Activated CD4-positive, alpha-beta T cell treated with anti-CD3 and anti-CD28 coated beads, Interleukin-2, Interleukin-6, amounts not matched to agents 100 ng/mL and 50 ng/mL, durations not matched to agents 16 hours and 8 hours (primary cell): ENCODE measurements at regions not wholly inside any gene's neighbourhood (a gene's known extent, or its start where the extent isn't known, plus 50 kb on each side); places are given as distances from the start of the nearest gene placed in this dataset.

ENCODE experiments used
- DNase-seq: peaks from one replicate; pipeline ENCODE4 v3.0.0-alpha.2; 2020

DNA sequence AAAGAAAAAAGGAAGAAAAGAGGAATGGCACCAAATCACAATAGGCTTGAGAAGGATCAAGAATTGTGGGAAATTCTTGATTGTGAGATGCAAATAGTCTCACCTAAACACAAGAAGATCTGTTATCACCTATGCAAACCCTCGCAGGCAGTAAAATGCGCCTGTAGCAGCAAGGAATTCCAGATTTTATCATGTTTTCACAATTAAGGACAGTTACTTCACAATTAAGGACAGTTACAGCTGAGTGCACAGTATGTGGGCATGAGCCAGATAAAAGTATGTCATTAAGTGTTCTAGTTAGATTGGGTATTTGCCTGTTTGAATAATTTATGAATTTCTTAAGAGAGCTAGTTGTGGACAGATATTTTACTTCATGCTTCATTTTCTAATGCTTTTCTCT lies 336.2 kb downstream of the CDC14C start:
- no peak for DNase-seq

DNA sequence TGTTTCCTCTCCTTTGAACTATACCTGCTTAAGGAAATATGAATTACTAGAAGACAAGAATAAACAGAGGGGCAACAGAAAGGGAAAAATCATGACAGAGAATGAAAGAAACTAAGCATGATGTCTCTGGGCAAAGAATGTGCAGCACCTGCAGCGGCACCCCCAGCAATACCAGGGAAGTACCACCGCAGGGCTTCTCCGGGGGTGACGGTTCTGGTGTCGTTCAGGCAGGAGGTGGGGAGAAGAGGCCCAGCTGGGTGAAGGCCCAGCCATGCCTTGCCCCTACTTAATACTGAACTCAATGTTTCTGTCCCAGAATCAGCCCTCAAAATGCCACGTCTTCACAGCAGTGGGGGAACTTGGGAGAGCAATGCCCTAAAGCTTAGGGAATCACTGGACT lies 337.6 kb downstream of the CDC14C start:
- no peak for DNase-seq

DNA sequence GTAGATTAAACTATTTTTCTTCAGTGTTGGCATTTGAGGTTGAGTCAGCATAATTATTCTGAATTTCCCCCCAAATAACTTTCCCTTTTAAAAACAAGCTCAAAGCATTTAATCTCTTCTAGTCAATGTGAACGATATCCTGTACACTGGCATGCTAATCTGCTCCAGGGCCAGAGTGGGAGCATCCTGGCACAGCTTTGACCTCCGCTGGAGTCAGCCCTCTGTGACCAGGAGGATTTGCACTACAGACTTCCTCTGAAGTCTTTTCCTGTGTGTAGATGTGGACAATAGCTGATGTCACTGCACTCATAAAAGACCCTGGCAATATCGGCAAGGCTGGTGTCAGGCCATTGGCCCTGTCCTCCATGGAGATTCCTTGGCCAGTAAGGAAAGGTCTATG lies 340.2 kb downstream of the CDC14C start:
- no peak for DNase-seq

DNA sequence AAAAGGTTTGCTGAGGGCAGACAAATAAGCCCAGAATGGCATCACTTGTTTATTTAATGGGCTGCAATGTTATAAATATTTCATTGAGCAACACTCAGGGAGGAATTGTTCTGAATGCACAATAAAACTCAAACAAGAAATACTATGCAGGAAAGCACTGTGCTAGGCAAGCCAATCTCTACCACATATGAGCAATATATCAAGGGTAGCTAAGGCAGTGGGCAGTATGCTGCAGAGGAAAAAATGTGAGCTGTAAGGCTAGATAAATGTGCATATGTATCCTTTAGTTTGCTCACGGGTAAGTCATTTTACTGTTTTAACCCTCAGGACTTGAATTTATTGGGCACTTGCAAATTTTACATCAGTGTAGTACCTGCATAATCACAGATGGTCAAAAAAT lies 349.6 kb downstream of the CDC14C start:
- DNase-seq, result no peak

DNA sequence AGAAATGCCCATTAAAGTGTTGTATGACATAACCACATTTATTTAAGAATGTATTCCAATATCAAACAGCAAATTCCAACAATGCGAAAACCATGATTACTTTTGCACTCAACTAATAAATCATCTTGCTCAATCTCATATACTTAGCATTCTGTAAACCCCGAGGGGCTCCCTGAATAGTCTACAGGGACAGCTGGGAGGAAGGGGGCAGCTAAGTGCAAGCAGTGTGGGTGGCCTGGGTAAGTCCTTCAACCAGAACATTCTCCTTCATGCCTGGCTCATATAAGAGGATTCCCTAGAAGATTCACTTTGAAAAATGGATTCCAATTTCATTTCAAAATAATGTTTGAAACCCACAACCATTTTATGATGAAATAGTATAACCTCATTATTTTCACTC lies 355.5 kb downstream of the CDC14C start:
- DNase-seq, result no peak

DNA sequence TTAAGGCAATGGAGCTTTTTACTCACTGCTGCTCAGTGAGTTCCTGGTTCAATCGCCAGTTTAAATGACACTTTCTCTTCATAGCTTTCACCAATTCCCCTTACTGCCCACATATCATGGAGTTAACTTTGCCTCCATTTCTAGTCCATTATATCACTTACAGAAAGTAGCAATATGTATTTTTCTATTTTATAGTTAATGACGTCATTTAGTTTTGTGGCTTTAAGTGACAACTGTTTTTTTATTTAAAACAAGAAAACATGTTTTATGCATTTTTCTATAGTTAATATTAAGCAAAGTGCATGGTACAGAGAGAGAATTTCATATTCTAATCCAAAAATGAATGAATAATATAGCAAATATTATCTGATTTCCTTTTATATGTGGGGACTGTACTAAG lies 363.3 kb downstream of the CDC14C start:
- no peak for DNase-seq

DNA sequence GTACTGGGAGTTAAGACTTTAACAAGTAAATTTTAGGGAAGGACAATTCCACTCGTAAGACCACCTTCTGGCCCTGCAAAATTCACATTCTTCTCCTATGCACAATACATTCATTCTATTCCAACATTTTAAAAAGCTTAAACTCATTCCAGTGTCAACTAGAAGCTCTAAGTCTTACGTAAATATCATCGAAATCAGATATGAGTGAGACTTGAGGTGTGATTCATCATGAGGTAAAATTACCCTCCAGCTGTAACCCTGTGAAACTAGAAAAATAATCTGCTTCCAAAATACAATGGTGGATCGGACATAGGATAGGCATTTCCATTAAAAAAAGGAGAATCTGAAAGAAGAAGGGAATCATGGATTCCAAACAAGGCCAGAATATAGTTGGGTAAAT lies 370.3 kb downstream of the CDC14C start:
- no peak for DNase-seq

DNA sequence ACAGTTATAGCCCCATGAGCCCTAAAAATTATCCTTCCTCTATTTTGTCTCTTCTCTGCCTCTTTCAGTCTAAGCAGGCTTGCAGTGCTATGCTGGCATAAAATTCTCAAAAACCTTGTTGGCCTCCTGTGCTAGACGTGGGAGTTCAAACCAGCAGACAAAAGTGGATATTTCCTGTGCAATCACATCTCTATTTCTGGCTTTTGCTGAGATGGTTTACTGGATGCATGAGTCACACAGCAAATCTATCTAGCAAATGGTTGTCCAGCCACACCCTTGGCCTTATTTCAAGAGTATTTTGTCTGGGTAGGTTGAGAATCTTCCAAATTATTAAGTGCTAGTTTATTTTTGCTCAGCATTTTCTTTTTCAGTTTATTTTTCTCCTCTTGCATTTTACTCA lies 370.8 kb downstream of the CDC14C start:
- no peak for DNase-seq

DNA sequence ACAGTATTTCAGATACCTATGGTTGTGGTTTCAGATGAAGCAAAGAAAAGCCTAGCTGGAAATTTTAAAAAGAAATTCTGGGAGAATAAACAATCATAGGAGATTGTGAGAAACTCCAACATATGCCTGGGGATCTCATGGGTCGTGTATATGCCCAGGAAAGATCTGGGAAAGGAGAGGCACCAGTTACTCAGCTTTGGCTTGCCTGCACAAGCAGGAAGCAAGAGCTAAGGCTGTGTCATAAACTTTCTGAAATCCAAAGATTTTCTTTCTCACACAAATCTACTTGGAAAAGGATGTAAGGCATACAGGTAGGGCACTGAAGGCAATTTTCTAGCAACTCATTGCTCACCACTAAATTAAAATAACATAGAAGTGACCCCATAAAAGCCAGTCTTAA lies 373.6 kb downstream of the CDC14C start:
- no peak for DNase-seq

DNA sequence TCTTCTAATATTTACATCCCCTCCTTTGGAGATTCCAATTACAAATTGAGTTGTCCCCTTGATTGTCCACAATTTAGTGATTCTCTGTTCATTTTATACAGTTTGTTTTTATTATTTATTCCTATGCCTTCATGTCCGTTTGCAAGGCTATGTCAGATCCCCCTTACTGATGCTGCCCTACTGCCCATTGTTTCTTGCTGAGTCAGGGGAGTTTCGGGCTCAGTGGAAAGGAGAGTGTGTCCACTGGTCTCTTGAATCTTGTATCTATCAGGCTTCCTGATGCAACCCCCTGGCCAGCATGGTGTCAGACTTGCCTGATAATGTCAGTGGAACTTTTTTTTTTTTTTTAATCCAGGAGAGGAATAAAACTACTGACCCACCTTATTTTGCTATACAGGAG lies 384.4 kb downstream of the CDC14C start:
- DNase-seq, result no peak

DNA sequence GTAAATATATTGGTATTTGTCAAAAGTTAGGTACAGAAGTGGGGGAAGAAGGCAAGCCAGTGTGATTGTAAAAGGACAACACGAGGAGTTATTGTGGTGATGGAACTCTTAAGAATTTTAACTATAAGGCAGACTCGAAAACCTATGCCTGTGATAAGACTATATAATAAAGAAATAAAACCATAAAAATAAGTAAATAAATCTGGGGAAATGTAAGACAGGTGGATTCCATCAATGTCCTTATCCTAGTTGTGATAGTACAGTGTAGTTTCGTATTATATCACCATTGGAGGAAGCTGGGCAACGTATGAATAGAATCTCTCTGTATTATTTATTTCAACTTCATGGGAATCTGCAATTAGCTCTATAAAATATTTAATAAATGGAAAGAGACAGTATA lies 395.7 kb downstream of the CDC14C start:
- no peak for DNase-seq

DNA sequence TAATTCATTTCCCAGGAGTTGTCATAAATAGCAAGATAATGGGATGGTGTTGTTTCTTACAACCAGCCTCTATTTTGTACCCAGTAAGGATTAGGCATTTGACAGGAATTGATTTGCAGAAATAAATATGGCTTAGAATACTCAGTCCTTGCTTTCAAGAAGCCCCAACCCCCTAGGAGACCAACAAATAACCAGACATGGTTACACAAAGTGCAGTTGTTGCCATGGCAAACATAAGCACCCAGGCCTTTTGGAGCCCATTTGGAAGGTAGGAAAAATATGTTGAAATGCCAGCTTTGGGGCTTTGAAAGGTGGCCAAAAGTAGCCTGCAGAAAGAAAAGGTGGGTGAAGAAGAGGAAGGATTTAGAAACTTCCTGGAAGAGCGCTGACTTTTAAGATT lies 397.5 kb downstream of the CDC14C start:
- no peak for DNase-seq

DNA sequence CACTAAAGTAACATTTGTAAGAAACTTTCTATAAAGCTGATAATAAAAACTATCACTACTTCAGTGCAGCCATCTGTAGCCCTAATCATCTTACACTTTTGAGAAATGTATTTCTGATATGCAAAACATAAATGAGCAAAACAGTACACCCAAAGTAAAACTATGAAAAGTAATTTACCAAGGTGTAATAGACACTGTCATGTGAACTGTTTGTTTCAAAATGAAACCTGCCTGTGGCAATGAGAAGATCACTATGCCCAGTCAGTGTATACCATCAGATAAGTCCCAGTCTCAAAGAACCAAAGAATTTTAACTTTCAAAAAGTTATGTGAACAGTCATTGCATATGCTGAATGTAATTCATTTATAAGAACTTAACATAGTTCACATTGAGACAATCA lies 398.1 kb downstream of the CDC14C start:
- DNase-seq, result no peak

DNA sequence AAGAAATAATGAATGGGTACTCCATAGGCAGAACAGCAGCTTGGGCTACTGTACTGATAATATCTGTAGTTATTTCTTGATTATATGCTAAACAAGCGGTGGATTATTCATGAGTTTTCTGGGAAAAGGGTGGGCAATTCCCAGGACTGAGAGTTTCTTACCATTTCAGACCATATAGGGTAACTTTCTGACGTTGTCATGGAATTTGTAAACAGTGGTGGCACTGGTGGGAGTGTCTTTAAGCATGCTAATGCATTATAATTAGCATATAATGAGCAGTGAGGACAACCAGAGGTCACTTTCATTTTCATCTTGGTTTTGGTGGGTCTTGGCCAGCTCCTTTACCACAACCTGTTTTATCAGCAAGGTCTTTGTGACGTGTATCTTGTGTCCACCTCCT lies 399.7 kb downstream of the CDC14C start:
- no peak for DNase-seq

DNA sequence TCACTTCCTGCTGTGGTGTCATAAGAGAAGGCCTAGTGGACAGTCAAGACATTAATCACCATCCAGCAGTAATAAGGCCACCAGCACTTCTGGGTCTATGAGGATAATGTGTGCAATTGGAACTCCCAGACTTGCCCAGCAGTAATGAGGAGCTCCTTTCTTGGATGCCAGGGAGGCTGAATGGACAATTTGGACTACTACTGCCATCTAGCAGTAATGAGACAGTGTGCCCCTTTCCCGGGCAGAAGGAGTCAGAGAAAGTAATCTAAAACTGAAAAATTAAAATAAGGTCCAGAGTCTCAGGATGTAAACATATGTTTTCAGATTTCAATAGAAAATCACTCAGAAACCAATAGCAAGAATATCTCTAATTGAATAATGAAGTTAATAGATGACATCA lies 400.4 kb downstream of the CDC14C start:
- DNase-seq, result no peak

DNA sequence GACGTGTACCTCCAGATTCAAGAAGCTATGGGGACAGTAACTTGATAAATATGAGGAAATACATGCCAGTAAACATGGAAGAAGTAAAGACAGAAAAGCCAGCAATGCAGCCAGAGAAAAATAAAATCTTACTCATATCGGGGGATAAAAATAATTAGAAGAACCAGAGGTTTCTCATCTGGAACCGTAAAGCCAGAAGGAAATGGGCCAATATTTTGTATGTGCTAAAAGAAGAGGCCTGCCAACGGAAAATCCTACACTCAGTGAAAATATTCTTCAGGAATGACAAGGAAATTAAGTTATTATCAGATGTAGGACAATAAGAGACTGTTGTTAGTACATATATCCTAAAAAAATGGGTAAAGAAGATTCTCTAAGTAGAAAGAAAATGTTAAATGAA lies 401.2 kb downstream of the CDC14C start:
- DNase-seq, result no peak

DNA sequence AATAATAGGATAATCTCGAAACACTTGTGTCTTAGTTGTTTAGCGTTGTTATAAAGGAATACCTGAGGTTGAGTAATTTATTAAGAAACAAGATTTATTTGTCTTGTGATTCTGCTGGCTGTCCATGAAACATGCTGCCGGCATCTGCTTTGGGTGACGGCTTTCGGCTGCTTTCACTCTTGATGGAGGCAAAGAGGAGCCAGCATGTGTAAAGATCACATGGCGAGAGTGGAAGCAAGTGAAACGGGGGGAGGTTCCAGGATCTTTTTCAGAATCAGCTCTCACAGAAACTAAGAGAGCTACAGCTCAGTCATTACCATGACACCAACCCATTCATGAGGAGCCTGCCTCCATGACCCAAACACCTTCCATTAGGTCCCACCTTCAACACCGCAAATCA lies 402.8 kb downstream of the CDC14C start:
- no peak for DNase-seq

DNA sequence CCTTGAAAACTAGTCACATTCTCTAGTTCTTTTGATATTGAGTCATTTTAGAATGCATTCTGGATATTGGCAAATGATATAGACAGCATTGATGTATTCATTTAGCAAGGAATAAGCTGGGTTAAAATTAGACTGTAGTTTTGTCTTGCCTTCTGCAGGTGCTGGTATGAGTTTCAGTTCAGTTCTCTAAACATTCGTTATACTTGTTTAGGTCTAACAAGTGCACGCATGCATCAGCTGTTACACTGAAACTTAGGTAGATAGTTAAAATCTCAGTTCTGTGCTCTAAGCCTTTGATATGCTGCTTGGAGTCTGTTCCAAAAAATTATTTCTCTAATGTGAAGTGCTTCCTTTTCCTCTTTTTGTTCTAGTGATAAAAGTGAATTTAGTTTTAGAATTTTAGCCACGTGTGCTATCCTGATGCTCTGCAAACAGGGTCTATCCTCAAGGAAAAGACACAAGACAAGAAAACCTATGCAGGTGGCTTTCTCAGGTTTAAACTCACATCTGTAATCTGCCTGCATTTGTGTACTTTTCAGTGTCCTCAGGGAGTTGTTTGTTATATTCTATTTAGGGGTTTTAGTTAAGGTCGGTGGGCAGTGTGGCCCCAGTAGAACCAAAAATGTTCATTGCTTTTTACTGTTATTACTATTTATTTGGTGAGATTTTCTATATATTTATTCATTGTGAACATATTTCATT lies 409.0 kb downstream of the CDC14C start:
- no peak for DNase-seq

DNA sequence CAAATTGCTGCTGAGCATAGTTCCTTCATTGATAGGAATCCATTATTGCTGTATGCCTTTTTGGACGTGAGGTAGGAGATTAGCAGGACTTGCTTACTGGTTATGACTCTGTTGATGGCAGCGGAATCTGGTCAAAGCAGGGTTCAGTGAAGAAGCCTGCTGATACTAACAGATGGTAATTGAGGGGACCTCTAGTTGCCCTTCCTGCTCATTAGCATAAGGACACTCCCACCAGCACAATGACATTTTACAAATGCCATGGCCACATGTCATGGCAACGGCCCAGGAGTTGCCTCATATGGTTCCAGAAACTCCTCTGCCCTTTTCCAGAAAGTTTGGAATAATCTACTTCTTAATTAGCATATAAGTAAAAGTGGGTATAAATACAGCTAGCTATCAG lies 417.5 kb downstream of the CDC14C start:
- no peak for DNase-seq

DNA sequence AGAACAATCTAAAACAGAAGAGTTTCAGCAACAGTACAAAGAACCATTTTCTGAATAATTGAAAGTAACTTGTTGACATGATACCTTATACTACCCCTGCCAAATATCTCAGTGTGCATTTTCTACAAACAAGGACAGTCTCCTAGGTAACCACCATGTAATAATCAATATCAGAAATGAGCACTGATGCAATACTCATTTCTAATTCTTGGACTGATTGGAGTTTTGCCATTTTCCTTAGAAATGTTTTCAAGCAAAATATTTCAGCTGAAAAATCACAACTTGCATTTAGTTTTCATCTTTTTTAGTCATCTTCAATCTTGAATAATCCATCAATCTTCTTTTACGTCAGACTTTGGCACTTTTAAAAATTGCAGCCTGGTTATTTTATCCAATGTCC lies 420.2 kb downstream of the CDC14C start:
- DNase-seq, result no peak

DNA sequence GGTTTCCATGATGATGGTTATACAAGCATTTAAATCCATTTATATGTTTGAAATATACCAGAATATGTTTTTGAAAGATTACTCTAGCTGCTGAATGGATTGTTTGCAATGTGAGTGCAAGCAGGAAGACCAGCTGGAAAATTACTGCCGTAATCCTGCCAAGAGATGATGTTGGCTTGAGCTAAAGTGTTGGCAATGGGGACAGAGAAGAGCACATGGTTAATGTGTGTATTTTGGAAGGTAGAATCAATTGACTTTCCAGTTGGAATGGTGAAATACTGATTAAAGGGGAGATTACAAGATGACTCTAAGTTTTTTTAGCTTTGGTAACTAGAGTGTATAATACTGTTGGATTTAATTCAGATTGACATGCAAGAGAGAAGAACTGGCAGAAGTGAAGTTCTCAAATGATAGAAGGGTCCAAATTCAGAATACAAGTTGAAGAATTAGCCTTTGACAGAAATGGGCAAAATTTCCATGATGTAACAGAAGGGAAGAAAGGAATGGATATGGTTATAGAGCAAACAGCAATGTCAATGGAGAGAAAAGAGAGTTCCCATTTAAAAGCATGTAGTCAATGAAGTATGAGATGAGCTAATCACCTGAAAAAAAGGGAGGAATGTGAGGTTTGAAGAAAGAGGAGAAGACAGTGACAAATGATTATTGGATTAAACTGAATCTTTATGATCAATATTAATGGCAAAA lies 422.0 kb downstream of the CDC14C start:
- no peak for DNase-seq

DNA sequence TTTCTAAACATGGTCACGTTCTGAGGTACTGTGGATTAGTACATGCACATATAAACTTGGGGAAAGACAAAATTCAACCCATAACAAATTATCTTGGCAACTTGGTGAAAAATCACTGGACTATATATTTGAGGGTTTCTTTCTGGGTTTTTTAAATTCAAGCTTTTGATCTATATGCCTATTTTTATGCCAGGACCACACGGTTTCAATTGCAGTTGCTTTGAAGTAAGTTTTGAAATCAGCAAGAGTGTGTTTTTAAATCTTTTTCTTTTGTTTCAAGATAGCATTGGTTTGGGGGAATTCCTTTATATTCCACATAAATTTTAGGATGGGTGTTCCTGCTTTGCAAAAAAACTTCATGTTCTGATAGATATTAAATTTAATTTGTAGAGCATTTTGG lies 406.4 kb upstream of the VWC2 start:
- DNase-seq, result no peak

DNA sequence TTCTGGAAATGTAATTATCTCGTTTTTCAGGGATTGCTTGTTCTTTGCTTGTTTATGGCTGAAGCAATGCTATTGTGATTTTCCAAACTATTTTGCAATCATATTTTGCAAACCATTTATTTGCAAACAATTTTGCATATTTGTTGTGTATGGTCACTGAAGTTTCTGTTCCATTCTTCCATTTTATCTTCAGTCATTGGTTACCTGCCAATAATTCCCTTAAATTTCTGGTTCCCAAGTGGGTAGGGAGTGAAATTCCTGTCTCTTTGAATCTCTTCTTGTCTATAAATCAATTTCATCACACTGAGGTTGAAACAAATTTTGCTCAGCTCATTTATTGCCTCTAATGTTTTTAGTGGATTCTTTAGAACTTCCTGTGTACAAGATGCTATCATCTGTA lies 401.7 kb upstream of the VWC2 start:
- no peak for DNase-seq

DNA sequence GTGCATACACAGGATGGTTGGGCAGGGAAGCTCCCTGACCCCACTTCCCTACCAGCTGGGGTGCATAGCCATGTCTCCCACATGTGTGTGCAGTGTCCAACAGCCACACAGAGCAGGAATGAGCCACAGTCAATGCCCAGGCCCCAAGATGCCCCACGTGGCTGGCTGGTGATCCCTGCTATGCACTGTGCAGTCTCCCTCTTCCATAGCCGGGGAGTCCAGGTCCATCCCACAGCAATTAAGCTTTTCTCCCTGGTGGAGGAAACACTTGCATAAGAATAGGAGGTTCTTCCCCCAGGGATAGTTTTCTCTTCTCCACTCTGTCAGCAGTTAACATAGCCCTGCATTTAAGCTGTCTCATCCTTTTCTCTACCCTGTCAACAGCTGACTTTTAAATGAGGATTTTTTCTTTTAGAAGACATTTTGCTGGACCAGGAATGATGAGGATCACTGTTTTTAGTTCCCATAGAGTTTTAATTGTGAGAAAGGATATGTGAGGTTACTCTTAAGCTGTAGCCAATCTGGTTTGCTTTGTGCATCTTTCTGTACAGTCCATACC lies 396.5 kb upstream of the VWC2 start:
- no peak for DNase-seq

DNA sequence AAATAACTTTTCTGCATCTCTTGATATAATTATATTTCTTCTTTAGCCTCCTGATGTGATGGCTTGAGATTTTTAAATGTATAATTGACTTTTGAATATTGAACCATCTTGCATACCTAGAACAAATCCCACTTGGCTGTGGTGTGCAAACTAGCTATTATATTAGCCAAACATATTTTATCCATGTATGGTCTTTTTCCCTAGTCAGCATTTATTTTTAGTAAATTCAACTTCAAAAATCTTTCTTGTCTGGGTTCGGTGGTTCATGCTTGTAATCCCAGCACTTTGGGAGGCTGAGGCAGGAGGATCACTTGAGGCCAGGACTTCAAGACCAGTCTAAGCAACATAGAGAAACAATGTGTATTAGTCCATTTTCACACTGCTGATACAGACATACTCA lies 386.6 kb upstream of the VWC2 start:
- DNase-seq, result no peak
